Keratinocyte (primary cell): ENCODE measurements at regions not wholly inside any gene's neighbourhood (a gene's known extent, or its start where the extent isn't known, plus 50 kb on each side); places are given as distances from the start of the nearest gene placed in this dataset.

Experiments used
- EZH2 ChIP-seq: IDR thresholded peaks from one replicate; pipeline ENCODE4 v1.6.1; 2012; ENCODE audit warnings: inconsistent platforms, mild to moderate bottlenecking, low read length, moderate library complexity
- TF ChIP-seq, protein P1 (sequence below), 3 experiments: IDR thresholded peaks in 1 of 3; conservative IDR thresholded peaks in 1 of 3; optimal IDR thresholded peaks in 1 of 3; 2 replicates in 2 of 3; 3 replicates in 1 of 3; pipeline versions ENCODE3 to v1.5.1; 2011; ENCODE audit warnings: low read length in 3 of 3, mild to moderate bottlenecking in 3 of 3, moderate library complexity in 2 of 3, control low read depth in 1 of 3, inconsistent platforms in 1 of 3; ENCODE audit not compliant: insufficient read depth in 2 of 3; ENCODE audit errors: extremely low read depth in 1 of 3

DNA sequence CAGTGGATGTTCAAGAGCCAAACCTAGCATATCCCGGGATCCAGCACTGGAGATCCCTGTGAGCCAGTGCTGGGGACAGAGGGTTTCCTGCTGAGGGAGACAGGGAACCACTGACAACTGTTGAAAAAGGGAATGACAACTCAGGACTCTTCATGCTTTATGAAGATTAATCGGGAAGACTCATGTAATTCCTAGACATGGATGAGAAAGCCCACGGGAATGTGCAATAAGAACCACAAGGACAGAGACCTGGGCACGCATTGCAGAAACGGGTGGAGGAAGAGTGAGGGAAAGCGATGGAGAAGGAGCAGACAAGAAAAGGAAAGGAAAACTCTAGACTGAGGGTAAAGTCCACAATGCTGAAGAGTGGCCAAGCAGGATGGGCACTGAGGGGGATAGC, 296.0 kb downstream of the PCNX1 start:
- TF ChIP-seq, protein P1, sequence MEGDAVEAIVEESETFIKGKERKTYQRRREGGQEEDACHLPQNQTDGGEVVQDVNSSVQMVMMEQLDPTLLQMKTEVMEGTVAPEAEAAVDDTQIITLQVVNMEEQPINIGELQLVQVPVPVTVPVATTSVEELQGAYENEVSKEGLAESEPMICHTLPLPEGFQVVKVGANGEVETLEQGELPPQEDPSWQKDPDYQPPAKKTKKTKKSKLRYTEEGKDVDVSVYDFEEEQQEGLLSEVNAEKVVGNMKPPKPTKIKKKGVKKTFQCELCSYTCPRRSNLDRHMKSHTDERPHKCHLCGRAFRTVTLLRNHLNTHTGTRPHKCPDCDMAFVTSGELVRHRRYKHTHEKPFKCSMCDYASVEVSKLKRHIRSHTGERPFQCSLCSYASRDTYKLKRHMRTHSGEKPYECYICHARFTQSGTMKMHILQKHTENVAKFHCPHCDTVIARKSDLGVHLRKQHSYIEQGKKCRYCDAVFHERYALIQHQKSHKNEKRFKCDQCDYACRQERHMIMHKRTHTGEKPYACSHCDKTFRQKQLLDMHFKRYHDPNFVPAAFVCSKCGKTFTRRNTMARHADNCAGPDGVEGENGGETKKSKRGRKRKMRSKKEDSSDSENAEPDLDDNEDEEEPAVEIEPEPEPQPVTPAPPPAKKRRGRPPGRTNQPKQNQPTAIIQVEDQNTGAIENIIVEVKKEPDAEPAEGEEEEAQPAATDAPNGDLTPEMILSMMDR (optimal IDR thresholded peaks at IDR 0.05 in 1 of 3, IDR thresholded peaks at IDR 0.05 in 1 of 3, conservative IDR thresholded peaks at IDR 0.05 in 1 of 3; ENCODE audit: extremely low read depth in 1 of 3, insufficient read depth in 2 of 3, low read length in 3 of 3) = no peak
- no peak for TF ChIP-seq EZH2
